ENCODE measurements at regions not wholly inside any gene's neighbourhood (a gene's known extent, or its start where the extent isn't known, plus 50 kb on each side); places are given as distances from the start of the nearest gene placed in this dataset.

GRCh38 chr16:54366943-54367342 is 80.4 kb upstream of the IRX3 start:
- Histone ChIP-seq H3K4me3 (no peak overlapping the region), H3K27ac (no peak overlapping the region), H3K9me3 (no peaks in the 10 kb centered on the region), H3K4me2 (no peak overlapping the region), H3K4me1 (no peaks in the 10 kb centered on the region)
- DNase-seq (ENCODE audit: low read depth in 1 of 2, low spot score in 1 of 2) (no peak), ATAC-seq (no peak), FAIRE-seq (no peak)
- POLR2A ChIA-PET, result no interaction called here
- TF ChIP-seq TP53 (CRISPR knock-in tag; IDR thresholded peaks at IDR 0.05) (no peak), ELK1 (IDR thresholded peaks at IDR 0.05; ENCODE audit: low read depth, low read length) (no peak), MAX (IDR thresholded peaks at IDR 0.05) (no peak), FOSB (CRISPR knock-in tag; IDR thresholded peaks at IDR 0.05) (no peak), ZNF302 (CRISPR knock-in tag; IDR thresholded peaks at IDR 0.05) (no peak), ZSCAN20 (CRISPR knock-in tag; IDR thresholded peaks at IDR 0.05) (no peak), HMGXB4 (CRISPR knock-in tag; IDR thresholded peaks at IDR 0.05; ENCODE audit: borderline replicate concordance) (no peak), RCOR1 (IDR thresholded peaks at IDR 0.05; ENCODE audit: low read depth, low read length) (no peak), HDAC2 (IDR thresholded peaks at IDR 0.05) (no peak), SREBF2 (IDR thresholded peaks at IDR 0.05) (no peak), ESRRA (IDR thresholded peaks at IDR 0.05; ENCODE audit: borderline replicate concordance, low read length) (no peak), GATA3 (IDR thresholded peaks at IDR 0.05; ENCODE audit: borderline replicate concordance) (no peak), SMC3 (IDR thresholded peaks at IDR 0.05) (no peak), HOXB13 (CRISPR knock-in tag; IDR thresholded peaks at IDR 0.05; ENCODE audit: low read depth) (no peak), CTCF (IDR thresholded peaks at IDR 0.05) (no peak), POLR2A (IDR thresholded peaks at IDR 0.05; ENCODE audit: low read length) (no peak), CBX8 (IDR thresholded peaks at IDR 0.05) (no peak), JUNB (IDR thresholded peaks at IDR 0.05) (no peak), RAD21 (conservative IDR thresholded peaks at IDR 0.05 in 1 of 2, IDR thresholded peaks at IDR 0.05 in 1 of 2) (no peak), EHF (CRISPR knock-in tag; IDR thresholded peaks at IDR 0.05) (no peak)
- CTCF ChIA-PET, result no interaction called here
- 80% methylated on average over 2 of the region's 2 CpGs for WGBS (ENCODE audit: missing lambda C conversion rate)

GRCh38 chr16:54365990-54366634 is 79.5 kb upstream of the IRX3 start:
- DNase-seq (ENCODE audit: low read depth in 1 of 2, low spot score in 1 of 2) (no peak), ATAC-seq (no peak), FAIRE-seq (no peak)
- no peaks in the 10 kb centered on the region for H3K4me1 ChIP-seq
- H3K9me3 ChIP-seq, result no peaks in the 10 kb centered on the region
- CTCF ChIA-PET, result interaction anchor here (0.7 kb wide), 1 partner anchor 1711 kb away, joined by 3 read pairs; no protein-coding TSS in a partner anchor
- no peak for TF ChIP-seq HOXB5 (CRISPR knock-in tag; IDR thresholded peaks at IDR 0.05)
- no peak for TF ChIP-seq RAD21 (conservative IDR thresholded peaks at IDR 0.05 in 1 of 2, IDR thresholded peaks at IDR 0.05 in 1 of 2)
- TF ChIP-seq MAX (IDR thresholded peaks at IDR 0.05), result no peak
- no peak for TF ChIP-seq ATOH8 (CRISPR knock-in tag; IDR thresholded peaks at IDR 0.05; ENCODE audit: low read depth)
- TF ChIP-seq HEYL (CRISPR knock-in tag; IDR thresholded peaks at IDR 0.05), result no peak
- no peak for TF ChIP-seq CHD2 (IDR thresholded peaks at IDR 0.05; ENCODE audit: low read length, partially characterized antibody)
- no peak for TF ChIP-seq NPAS2 (CRISPR knock-in tag; IDR thresholded peaks at IDR 0.05; ENCODE audit: borderline replicate concordance)
- TF ChIP-seq CEBPB (IDR thresholded peaks at IDR 0.05), result no peak
- no peak for TF ChIP-seq ZSCAN20 (CRISPR knock-in tag; IDR thresholded peaks at IDR 0.05)
- no peak for TF ChIP-seq HES2 (IDR thresholded peaks at IDR 0.05)
- no peak for TF ChIP-seq TFCP2L1 (CRISPR knock-in tag; IDR thresholded peaks at IDR 0.05)
- no peak for TF ChIP-seq JUN (IDR thresholded peaks at IDR 0.05)
- TF ChIP-seq SMC3 (IDR thresholded peaks at IDR 0.05), result no peak
- no peak for TF ChIP-seq HDAC2 (IDR thresholded peaks at IDR 0.05)
- no peak for TF ChIP-seq FOSL2 (IDR thresholded peaks at IDR 0.05)
- no peak for TF ChIP-seq FOSL2 (CRISPR knock-in tag; IDR thresholded peaks at IDR 0.05)
- TF ChIP-seq EHF (CRISPR knock-in tag; IDR thresholded peaks at IDR 0.05), result no peak
- no peak overlapping the region for H3K4me2 ChIP-seq
- POLR2A ChIA-PET, result no interaction called here
- H3K4me3 ChIP-seq, result no peak overlapping the region
- 44% methylated on average over 9 of the region's 10 CpGs for WGBS (ENCODE audit: missing lambda C conversion rate)
- H3K27ac ChIP-seq, result no peak overlapping the region

All from A549 (cell line).